ENCODE measurements at regions not wholly inside any gene's neighbourhood (a gene's known extent, or its start where the extent isn't known, plus 50 kb on each side); places are given as distances from the start of the nearest gene placed in this dataset.

DNA sequence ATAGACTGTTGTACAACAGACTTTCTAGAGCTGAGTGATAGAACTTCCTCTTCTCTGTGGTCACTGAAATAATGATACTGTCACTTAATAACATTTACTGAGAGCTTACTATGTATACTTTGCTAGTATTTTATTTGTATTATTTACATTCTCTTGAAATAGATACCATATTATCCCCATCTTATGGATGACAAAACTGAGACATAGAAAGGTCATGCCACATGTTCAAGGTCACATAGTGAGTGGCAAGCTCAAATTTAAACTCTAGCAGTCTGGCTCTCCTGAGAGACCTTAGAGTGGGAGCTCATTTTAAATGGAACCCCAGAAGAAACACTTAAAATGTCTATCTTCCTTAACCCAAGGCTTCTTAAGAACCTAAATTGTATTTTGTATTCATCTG, 266.6 kb upstream of the CAMK1G start:
- TF ChIP-seq, protein P1, sequence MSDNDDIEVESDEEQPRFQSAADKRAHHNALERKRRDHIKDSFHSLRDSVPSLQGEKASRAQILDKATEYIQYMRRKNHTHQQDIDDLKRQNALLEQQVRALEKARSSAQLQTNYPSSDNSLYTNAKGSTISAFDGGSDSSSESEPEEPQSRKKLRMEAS (IDR thresholded peaks at IDR 0.05) = no peak
- TF ChIP-seq TAF1 (IDR thresholded peaks at IDR 0.05; ENCODE audit: low read depth) (no peak), TCF12 (IDR thresholded peaks at IDR 0.05; ENCODE audit: low read depth) (no peak), TEAD4 (IDR thresholded peaks at IDR 0.05) (no peak), ZBTB7A (IDR thresholded peaks at IDR 0.05; ENCODE audit: low read depth) (no peak), EP300 (IDR thresholded peaks at IDR 0.05; ENCODE audit: borderline replicate concordance) (no peak), YY1 (IDR thresholded peaks at IDR 0.05; ENCODE audit: low read depth) (no peak), CREB1 (IDR thresholded peaks at IDR 0.05; ENCODE audit: low read depth) (no peak), RAD21 (IDR thresholded peaks at IDR 0.05; ENCODE audit: low read depth) (no peak)
- TF ChIP-seq, protein P2, sequence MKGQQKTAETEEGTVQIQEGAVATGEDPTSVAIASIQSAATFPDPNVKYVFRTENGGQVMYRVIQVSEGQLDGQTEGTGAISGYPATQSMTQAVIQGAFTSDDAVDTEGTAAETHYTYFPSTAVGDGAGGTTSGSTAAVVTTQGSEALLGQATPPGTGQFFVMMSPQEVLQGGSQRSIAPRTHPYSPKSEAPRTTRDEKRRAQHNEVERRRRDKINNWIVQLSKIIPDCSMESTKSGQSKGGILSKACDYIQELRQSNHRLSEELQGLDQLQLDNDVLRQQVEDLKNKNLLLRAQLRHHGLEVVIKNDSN (IDR thresholded peaks at IDR 0.05) = no peak

Data from Ishikawa (cell line).